ENCODE measurements at regions not wholly inside any gene's neighbourhood (a gene's known extent, or its start where the extent isn't known, plus 50 kb on each side); places are given as distances from the start of the nearest gene placed in this dataset.

DNA sequence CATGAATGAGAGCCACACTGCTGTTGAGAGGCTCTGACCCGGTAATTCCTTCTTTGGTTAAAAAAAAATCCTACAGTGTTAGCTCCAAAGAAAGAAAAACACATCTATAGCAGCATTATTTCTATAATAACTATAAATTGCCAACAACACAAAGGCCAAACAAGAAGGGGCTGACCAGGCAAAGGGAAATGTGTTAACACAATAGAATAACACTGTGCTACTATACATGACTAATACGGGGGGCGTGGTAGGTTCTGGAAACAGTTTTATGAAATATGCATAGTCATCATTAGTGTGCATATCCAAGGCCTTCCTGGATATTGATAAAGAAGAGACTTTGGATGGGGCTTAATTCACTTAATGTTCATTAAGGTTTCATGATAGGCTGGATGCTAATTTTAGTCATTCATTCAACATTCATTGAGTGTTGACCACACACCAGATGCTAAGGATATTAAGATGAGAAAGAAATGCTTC is 50.0 kb upstream of the CCL1 start:
- no peak overlapping the region for H3K4me3 ChIP-seq (replicated peaks; ENCODE audit: low read depth, low read length)
- peak; percentile 76 for DNase-seq (ENCODE audit: low read depth)
- TF ChIP-seq, protein P1, sequence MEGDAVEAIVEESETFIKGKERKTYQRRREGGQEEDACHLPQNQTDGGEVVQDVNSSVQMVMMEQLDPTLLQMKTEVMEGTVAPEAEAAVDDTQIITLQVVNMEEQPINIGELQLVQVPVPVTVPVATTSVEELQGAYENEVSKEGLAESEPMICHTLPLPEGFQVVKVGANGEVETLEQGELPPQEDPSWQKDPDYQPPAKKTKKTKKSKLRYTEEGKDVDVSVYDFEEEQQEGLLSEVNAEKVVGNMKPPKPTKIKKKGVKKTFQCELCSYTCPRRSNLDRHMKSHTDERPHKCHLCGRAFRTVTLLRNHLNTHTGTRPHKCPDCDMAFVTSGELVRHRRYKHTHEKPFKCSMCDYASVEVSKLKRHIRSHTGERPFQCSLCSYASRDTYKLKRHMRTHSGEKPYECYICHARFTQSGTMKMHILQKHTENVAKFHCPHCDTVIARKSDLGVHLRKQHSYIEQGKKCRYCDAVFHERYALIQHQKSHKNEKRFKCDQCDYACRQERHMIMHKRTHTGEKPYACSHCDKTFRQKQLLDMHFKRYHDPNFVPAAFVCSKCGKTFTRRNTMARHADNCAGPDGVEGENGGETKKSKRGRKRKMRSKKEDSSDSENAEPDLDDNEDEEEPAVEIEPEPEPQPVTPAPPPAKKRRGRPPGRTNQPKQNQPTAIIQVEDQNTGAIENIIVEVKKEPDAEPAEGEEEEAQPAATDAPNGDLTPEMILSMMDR (IDR thresholded peaks at IDR 0.05; ENCODE audit: low read length, missing control alignments): no peak
